NCI-H2029 (cell line): ENCODE measurements at regions not wholly inside any gene's neighbourhood (a gene's known extent, or its start where the extent isn't known, plus 50 kb on each side); places are given as distances from the start of the nearest gene placed in this dataset.
"Not testable (repeated sequence)": the region's sequence is repeated elsewhere in the genome, so short reads cannot be mapped to it uniquely, and the experiment has no call there.

Experiments
- DNase-seq: peaks from one replicate; lab custom pipeline; 2025; lab: John Stamatoyannopoulos, UW

GRCh38 chr12:127469331-127469730, 797.6 kb upstream of the TMEM132C start:
- no peak for DNase-seq

GRCh38 chr12:127473766-127474165, 793.2 kb upstream of the TMEM132C start:
- no peak for DNase-seq

GRCh38 chr12:127479256-127479655, 787.7 kb upstream of the TMEM132C start:
- DNase-seq, result no peak

- no peak for DNase-seq
Measured at GRCh38 chr12:127480775-127481314, 786.1 kb upstream of the TMEM132C start.

DNA sequence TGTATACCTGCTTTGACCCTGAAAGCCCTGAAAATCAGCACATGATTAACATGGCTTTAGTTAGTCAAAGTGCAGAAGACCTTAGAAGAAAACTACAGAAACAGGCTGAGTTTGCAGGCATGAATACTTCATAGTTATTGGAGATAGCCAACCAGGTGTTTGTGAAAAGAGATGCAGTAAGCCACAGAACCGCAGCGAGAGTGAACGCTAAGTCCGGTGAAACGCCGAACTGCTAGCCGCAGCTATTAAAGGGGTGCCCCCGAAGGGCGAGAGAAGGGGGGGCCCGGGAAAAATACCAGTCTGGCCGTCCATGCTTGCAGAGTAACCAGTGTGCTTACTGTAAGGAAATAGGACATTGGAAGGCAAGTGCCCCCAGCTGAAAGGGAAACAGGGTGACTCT, 784.0 kb upstream of the TMEM132C start:
- DNase-seq, result no peak

DNA sequence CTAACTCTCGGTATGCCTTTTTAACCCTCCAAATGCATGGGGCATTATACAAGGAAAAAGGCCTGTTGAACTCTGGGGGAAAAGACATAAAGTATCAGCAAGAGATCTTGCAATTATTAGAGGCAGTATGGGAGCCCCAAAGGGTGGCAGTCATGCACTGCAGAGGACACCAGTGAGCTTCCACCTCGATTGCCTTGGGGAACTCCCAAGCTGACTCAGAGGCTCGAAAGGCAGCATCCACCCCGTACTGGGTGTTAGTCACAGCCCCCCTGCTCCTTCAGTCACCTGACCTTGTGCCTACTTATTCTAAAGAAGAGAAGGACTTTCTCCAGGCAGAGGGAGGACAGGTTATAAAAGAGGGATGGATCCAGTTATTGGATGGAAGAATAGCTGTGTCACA, 781.4 kb upstream of the TMEM132C start:
- DNase-seq, result no peak

- no peak for DNase-seq
Measured at GRCh38 chr12:127487031-127487430, 779.9 kb upstream of the TMEM132C start.

GRCh38 chr12:127489061-127489460, 777.9 kb upstream of the TMEM132C start:
- no peak for DNase-seq

- no peak for DNase-seq
Measured at GRCh38 chr12:127494961-127495915, 771.7 kb upstream of the TMEM132C start.

DNA sequence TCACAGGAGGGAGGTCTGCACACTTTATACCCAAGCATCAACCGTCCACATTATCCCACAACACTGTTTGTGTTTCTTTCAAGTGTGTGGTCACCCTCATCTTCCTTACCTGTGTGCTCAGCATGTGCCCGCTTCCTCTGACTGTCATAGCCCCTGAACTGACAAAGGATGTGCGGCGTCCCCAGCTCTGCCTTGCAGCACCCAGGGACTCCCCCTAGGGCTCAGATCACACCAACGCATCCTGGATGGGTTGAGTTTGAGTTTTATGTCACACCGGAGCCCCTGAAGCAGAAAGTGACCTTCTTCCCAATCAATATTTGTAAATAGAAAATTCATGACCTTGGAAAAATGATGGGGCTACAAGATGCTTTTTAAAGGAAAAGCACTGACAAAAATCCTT, 770.7 kb upstream of the TMEM132C start:
- no peak for DNase-seq

- no peak for DNase-seq
Measured at GRCh38 chr12:127500512-127501035, 766.4 kb upstream of the TMEM132C start.

- no peak for DNase-seq
Measured at GRCh38 chr12:127501916-127502315, 765.1 kb upstream of the TMEM132C start.

DNA sequence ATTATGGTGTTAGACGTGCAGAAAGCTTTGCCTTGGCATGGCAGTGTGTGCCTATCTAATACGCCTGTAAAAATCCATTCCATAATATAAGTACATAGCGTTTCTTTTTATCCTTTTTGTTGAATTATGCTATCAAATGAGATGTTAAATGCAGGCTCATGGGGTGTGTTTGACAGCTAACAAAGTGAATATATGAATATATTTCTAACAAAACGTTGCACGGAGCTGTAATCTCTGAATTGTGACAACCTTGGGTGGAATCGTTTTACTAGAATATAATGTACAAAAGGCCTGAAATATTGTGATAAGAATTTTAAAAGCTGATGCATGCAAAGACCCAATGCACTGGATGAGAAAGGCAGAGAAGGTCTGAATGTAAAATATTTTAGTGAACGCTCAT, 763.7 kb upstream of the TMEM132C start:
- DNase-seq, result no peak

- not testable (repeated sequence) for DNase-seq
Measured at GRCh38 chr12:127503996-127504395, 763.0 kb upstream of the TMEM132C start.

- DNase-seq, result no peak
Measured at GRCh38 chr12:127504874-127505273, 762.1 kb upstream of the TMEM132C start.

GRCh38 chr12:127507341-127507740, 759.6 kb upstream of the TMEM132C start:
- peak; percentile 59 for DNase-seq

GRCh38 chr12:127509066-127509778, 757.7 kb upstream of the TMEM132C start:
- no peak for DNase-seq

GRCh38 chr12:127515941-127516340, 751.0 kb upstream of the TMEM132C start:
- DNase-seq, result no peak

DNA sequence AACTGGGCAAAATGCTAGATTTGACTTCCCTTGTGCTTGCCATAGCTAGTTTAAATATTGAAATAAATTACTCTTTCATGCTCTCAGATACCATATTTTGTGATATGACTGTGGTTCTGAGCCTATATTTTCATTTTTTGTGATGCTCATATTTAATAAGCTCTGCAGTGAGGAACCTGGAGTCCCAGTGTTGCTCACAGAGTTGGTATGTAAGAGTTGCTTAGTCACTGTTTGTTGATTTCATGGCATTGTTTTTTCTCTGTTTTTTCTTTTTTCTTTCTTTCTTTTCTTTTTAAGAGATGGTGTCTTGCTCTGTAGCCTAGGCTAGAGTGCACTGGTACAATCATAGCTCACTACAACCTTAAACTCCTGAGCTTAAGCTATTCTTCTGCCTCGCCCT, 750.5 kb upstream of the TMEM132C start:
- DNase-seq, result no peak

- DNase-seq, result no peak
Measured at GRCh38 chr12:127519779-127520178, 747.2 kb upstream of the TMEM132C start.

DNA sequence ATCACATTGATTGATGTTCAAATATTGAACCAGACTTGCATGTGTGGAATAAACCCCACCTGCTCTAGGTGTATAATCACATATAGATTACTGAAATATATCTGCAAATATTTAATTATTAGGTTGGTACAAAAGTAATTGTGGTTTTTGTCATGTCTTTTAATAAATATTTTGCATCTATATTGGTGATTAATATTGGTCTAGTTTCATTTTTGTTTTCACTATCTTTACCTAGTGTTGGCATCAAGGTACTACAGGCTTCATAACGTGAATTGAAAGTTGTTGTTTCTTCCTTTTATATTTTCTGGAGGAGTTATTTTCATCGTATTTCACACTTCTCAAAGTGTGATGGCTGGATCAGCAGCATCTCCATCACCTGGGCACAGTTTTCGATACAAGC, 740.0 kb upstream of the TMEM132C start:
- DNase-seq, result no peak

DNA sequence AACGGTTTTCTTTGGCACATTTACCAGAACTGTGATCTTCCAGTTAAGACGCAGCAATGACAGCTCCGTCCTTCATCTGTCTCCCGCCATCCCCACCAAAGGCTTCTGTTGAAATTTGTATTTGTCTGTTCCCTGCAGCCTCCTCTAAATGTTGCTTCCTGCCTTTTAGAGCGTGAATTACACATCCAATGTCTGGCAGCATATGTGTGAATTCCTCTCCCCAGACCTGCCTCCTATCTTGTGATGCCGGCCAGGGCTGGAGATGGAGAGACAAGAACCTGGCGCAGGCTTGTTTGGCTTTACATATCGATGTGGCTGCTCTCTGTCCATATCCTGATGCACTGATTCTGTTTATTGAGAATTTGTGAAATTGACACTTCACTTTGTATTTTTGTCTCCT, 738.4 kb upstream of the TMEM132C start:
- no peak for DNase-seq

- DNase-seq, result no peak
Measured at GRCh38 chr12:127531542-127531941, 735.4 kb upstream of the TMEM132C start.
